ENCODE measurements at regions not wholly inside any gene's neighbourhood (a gene's known extent, or its start where the extent isn't known, plus 50 kb on each side); places are given as distances from the start of the nearest gene placed in this dataset.

DNA sequence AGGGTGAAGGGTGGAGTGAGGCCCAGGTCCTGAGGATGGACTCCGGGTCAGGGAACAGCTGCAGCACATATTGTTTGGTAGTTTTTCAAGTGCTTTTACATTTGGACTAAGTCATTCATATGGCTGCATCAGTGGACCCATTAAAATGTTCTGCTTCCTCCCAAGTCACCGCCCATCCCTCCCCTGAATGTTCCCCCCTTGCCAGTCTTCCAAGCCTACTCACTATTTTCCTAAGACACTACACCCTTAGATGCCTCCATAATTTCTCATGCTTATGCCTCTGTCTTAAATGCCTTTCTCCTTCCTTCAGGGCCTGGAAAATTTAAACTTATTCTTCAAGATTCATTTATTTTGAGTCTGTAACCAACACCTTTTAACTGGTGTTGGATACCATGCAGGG is 86.6 kb upstream of the NR4A3 start:
- Histone ChIP-seq H4K8ac (replicated peaks; ENCODE audit: insufficient read length, low read depth, low read length) (no peak overlapping the region), H2BK12ac (ENCODE audit: insufficient read length, low read depth, low read length) (no peak overlapping the region), H3K9me3 (ENCODE audit: control insufficient read depth, low read depth, low read length) (no peaks in the 10 kb centered on the region), H2BK120ac (ENCODE audit: low read depth, low read length, poor library complexity, severe bottlenecking) (no peak overlapping the region), H2AK5ac (ENCODE audit: insufficient read length, low read length) (no peak overlapping the region), H3K79me2 (ENCODE audit: insufficient read depth, low read length) (no peaks in the 10 kb centered on the region), H3K23me2 (ENCODE audit: insufficient read length, low read depth, low read length, poor library complexity, severe bottlenecking) (no peaks in the 10 kb centered on the region), H2BK20ac (ENCODE audit: low read depth, low read length, poor library complexity, severe bottlenecking) (no peak overlapping the region), H3K56ac (ENCODE audit: insufficient read length, low read depth, low read length) (no peak overlapping the region), H2BK15ac (ENCODE audit: low read depth, low read length) (no peak overlapping the region), H3K4me2 (ENCODE audit: insufficient read depth, insufficient read length, low read length) (no peak overlapping the region), H3K27me3 (ENCODE audit: insufficient read depth, low read length) (no peaks in the 10 kb centered on the region), H3K18ac (ENCODE audit: insufficient read length, low read depth, low read length) (no peak overlapping the region), H3K4me1 (ENCODE audit: insufficient read depth, low read length) (0 out of 2 replicates have a peak, but pooled peaks cover 2% of the 10 kb centered on the region), H4K5ac (ENCODE audit: insufficient read length, low read depth, low read length) (no peak overlapping the region), H3T11ph (ENCODE audit: low read length) (no peak overlapping the region), H3K9ac (ENCODE audit: extremely low read depth, insufficient read length, low read length) (no peak overlapping the region), H3K14ac (ENCODE audit: insufficient read depth, low read length) (no peak overlapping the region), H3K27ac (ENCODE audit: insufficient read length, low read depth, low read length) (no peak overlapping the region), H2BK5ac (ENCODE audit: insufficient read length, low read length) (no peak overlapping the region), H4K20me1 (ENCODE audit: control insufficient read depth, insufficient read depth, insufficient read length) (no peaks in the 10 kb centered on the region), H3K79me1 (ENCODE audit: insufficient read depth, low read depth, low read length, poor library complexity, severe bottlenecking) (no peaks in the 10 kb centered on the region), H3K4ac (ENCODE audit: low read depth, low read length) (no peak overlapping the region), H2AFZ (ENCODE audit: low read length) (no peak overlapping the region), H3K23ac (ENCODE audit: insufficient read length, low read depth, low read length) (no peak overlapping the region), H4K91ac (ENCODE audit: insufficient read length, low read depth, low read length) (no peak overlapping the region)
- no peaks in the 10 kb centered on the region for H3K36me3 Mint-ChIP-seq (ENCODE audit: insufficient read depth in 1 of 3, low read depth in 3 of 3)
- no CpG with 5 or more reads among the region's 2 CpGs for WGBS (ENCODE audit: extremely low coverage, insufficient read length, low lambda C conversion rate)
- H3K4me1 Mint-ChIP-seq: peaks cover 7% of the 10 kb centered on the region in 2 experiments
- no peaks in the 10 kb centered on the region for H3K9me3 Mint-ChIP-seq
- H3K27me3 Mint-ChIP-seq (ENCODE audit: low read depth): no peaks in the 10 kb centered on the region
- no peak overlapping the region; a peak in 1 of 7 replicates for H3K27ac Mint-ChIP-seq
- DNase-seq: no peak
- TF ChIP-seq, protein P1, sequence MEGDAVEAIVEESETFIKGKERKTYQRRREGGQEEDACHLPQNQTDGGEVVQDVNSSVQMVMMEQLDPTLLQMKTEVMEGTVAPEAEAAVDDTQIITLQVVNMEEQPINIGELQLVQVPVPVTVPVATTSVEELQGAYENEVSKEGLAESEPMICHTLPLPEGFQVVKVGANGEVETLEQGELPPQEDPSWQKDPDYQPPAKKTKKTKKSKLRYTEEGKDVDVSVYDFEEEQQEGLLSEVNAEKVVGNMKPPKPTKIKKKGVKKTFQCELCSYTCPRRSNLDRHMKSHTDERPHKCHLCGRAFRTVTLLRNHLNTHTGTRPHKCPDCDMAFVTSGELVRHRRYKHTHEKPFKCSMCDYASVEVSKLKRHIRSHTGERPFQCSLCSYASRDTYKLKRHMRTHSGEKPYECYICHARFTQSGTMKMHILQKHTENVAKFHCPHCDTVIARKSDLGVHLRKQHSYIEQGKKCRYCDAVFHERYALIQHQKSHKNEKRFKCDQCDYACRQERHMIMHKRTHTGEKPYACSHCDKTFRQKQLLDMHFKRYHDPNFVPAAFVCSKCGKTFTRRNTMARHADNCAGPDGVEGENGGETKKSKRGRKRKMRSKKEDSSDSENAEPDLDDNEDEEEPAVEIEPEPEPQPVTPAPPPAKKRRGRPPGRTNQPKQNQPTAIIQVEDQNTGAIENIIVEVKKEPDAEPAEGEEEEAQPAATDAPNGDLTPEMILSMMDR (conservative IDR thresholded peaks at IDR 0.05): no peak
- H3K4me3 Mint-ChIP-seq: no peak overlapping the region
